HCT116 (cell line): ENCODE measurements at regions not wholly inside any gene's neighbourhood (a gene's known extent, or its start where the extent isn't known, plus 50 kb on each side); places are given as distances from the start of the nearest gene placed in this dataset.

Experiments used
- ATAC-seq: fragments of 200-7000 bp; cut with Tn5 transposase; 2 replicates; pipeline ENCODE4 v1.9.1; 2020; ENCODE audit warnings: mild to moderate bottlenecking, moderate library complexity
- BruUV-seq: library from RNA; stranded (reverse); fragments of 400-500 nt; replicated peaks from 2 replicates; lab custom pipeline; 2021; lab: Mats Ljungman, UMichigan
- CTCF ChIA-PET: fragments of 300-600 bp; sonication (Branson Sonifier 250); formaldehyde crosslinking; loops from one replicate; lab custom pipeline; 2021; ENCODE audit warnings: antibody characterized with exemption; lab: Charles Lee
- POLR2A ChIA-PET: fragments of 300-600, 350-600 bp; sonication (Branson Sonifier 250); formaldehyde crosslinking; loops from one replicate; lab custom pipeline; 2021; ENCODE audit warnings: antibody characterized with exemption; lab: Charles Lee
- RAD21 ChIA-PET, 2 experiments: fragments of 300-600 bp; sonication (Branson Sonifier 250); formaldehyde crosslinking; loops; one replicate each; lab custom pipeline; 2023; ENCODE audit warnings: low total read pairs in 2 of 2; ENCODE audit not compliant: uncharacterized antibody in 2 of 2, unreplicated experiment in 2 of 2, low non-redundant PET in 1 of 2; lab: Charles Lee
- DNase-seq: peaks from one replicate; pipeline ENCODE4 v3.0.0-alpha.2; 2010; ENCODE audit warnings: low read depth, low spot score
- H2AFZ ChIP-seq: fragments of 200-600 bp; shearing (Covaris generic), sonication (generic); 2 replicates; pipeline ENCODE4 v1.6.1; 2017; ENCODE audit warnings: low read depth, mixed run types, mixed read lengths, antibody characterized with exemption, low read length; ENCODE audit not compliant: poor library complexity, severe bottlenecking
- H3K27ac ChIP-seq: 2 replicates; pipeline ENCODE4 v1.5.1; 2012; ENCODE audit warnings: low read depth, low read length
- H3K27me3 ChIP-seq: fragments of 200-600 bp; sonication (generic); 2 replicates; pipeline ENCODE4 v1.6.1; 2016; ENCODE audit warnings: mixed run types, low read length, mixed read lengths; ENCODE audit not compliant: insufficient read depth
- H3K36me3 ChIP-seq, 2 experiments: fragments of 200-500 bp in 1 of 2; fragments of 200-600 bp in 1 of 2; sonication (Bioruptor generic) in 1 of 2; sonication (generic) in 1 of 2; 2 replicates each; pipeline versions ENCODE4 v1.5.1 to v1.6.1; 2014 to 2016; ENCODE audit warnings: low read length in 2 of 2, inconsistent platforms in 1 of 2, mixed read lengths in 1 of 2, mixed run types in 1 of 2; ENCODE audit not compliant: insufficient read depth in 2 of 2, control insufficient read depth in 1 of 2
- H3K4me1 ChIP-seq, 2 experiments: fragments of 200-600 bp in 1 of 2; sonication (generic) in 1 of 2; 2 replicates each; pipeline versions ENCODE4 v1.5.1 to v1.6.1; 2012 to 2017; ENCODE audit warnings: low read length in 2 of 2, inconsistent platforms in 1 of 2, mild to moderate bottlenecking in 1 of 2, mixed read lengths in 1 of 2, mixed run types in 1 of 2, moderate library complexity in 1 of 2; ENCODE audit not compliant: insufficient read depth in 2 of 2, control insufficient read depth in 1 of 2
- H3K4me2 ChIP-seq: fragments of 200-600 bp; sonication (generic); 2 replicates; pipeline ENCODE4 v1.6.1; 2017; ENCODE audit warnings: mixed run types, low read length, mixed read lengths
- H3K4me3 ChIP-seq, 2 experiments: fragments of 200-600 bp in 1 of 2; sonication (generic) in 1 of 2; replicated peaks in 1 of 2; 2 replicates each; pipeline ENCODE4 v1.5.1; 2011 to 2016; ENCODE audit warnings: low read length in 2 of 2, control low read depth in 1 of 2, low read depth in 1 of 2, mild to moderate bottlenecking in 1 of 2, mixed read lengths in 1 of 2, mixed run types in 1 of 2
- H3K79me2 ChIP-seq: fragments of 200-600 bp; sonication (generic); 2 replicates; pipeline ENCODE4 v1.6.1; 2017; ENCODE audit warnings: mild to moderate bottlenecking, mixed run types, low read length, moderate library complexity, mixed read lengths; ENCODE audit not compliant: insufficient read depth
- H3K9ac ChIP-seq: fragments of 200-600 bp; sonication (generic); 2 replicates; pipeline ENCODE4 v1.6.1; 2016; ENCODE audit warnings: low read length, mixed read lengths
- H3K9me2 ChIP-seq: fragments of 200-600 bp; sonication (generic), shearing (Covaris generic); 2 replicates; pipeline ENCODE4 v1.6.1; 2017; ENCODE audit warnings: mixed run types, mild to moderate bottlenecking, moderate library complexity; ENCODE audit not compliant: insufficient read depth
- H3K9me3 ChIP-seq, 2 experiments: fragments of 200-500 bp in 1 of 2; fragments of 200-600 bp in 1 of 2; sonication (Bioruptor generic) in 1 of 2; sonication (generic) in 1 of 2; 2 replicates each; pipeline ENCODE4 v1.6.1; 2014 to 2017; ENCODE audit warnings: low read length in 2 of 2, mixed read lengths in 2 of 2, inconsistent platforms in 1 of 2, low read depth in 1 of 2, mild to moderate bottlenecking in 1 of 2, mixed run types in 1 of 2, moderate library complexity in 1 of 2; ENCODE audit not compliant: control insufficient read depth in 1 of 2, insufficient read depth in 1 of 2
- H4K20me1 ChIP-seq: fragments of 200-600 bp; sonication (generic), shearing (Covaris generic); 2 replicates; pipeline ENCODE4 v1.6.1; 2017; ENCODE audit warnings: mixed run types, mild to moderate bottlenecking, moderate library complexity; ENCODE audit not compliant: insufficient read depth
- ATF3 ChIP-seq: IDR thresholded peaks from 2 replicates; pipeline ENCODE4 v1.6.1; 2012
- CTCF ChIP-seq, 3 experiments: fragments of 200-600 bp in 1 of 3; sonication (generic) in 1 of 3; IDR thresholded peaks in 2 of 3; conservative IDR thresholded peaks in 1 of 3; 2 replicates each; pipeline ENCODE4 v1.5.1; 2012 to 2017; ENCODE audit warnings: low read depth in 2 of 3, low read length in 2 of 3, antibody characterized with exemption in 1 of 3, borderline replicate concordance in 1 of 3, control low read depth in 1 of 3, mild to moderate bottlenecking in 1 of 3, mixed read lengths in 1 of 3, mixed run types in 1 of 3, moderate library complexity in 1 of 3; ENCODE audit not compliant: insufficient read depth in 1 of 3
- ELF1 ChIP-seq: IDR thresholded peaks from 2 replicates; pipeline ENCODE4 v1.6.1; 2012; ENCODE audit warnings: low read depth, borderline replicate concordance
- EZH2 ChIP-seq: fragments of 200-600 bp; sonication (generic); IDR thresholded peaks from 2 replicates; pipeline ENCODE4 v1.6.1; 2017; ENCODE audit warnings: antibody characterized with exemption, mixed run types
- EZH2phosphoT487 ChIP-seq: fragments of 200-600 bp; IDR thresholded peaks from 2 replicates; pipeline ENCODE4 v1.6.1; 2018; ENCODE audit warnings: antibody characterized with exemption, borderline replicate concordance
- MAX ChIP-seq: IDR thresholded peaks from 2 replicates; pipeline ENCODE4 v1.6.1; 2012
- RAD21 ChIP-seq: IDR thresholded peaks from 2 replicates; pipeline ENCODE4 v1.6.1; 2012; ENCODE audit warnings: low read depth, mild to moderate bottlenecking
- ZBTB33 ChIP-seq: IDR thresholded peaks from 2 replicates; pipeline ENCODE4 v1.6.1; 2011; ENCODE audit warnings: mild to moderate bottlenecking, low read length, moderate library complexity; ENCODE audit not compliant: insufficient replicate concordance; ENCODE audit errors: extremely low read depth
- intact Hi-C: fragments of 100-400 bp; cut with micrococcal nuclease; formaldehyde crosslinking; loops from 2 replicates; pipeline ENCODE4 v1.10.0; 2022

GRCh38 chr10:111916011-111916410 lies 267.6 kb downstream of the GPAM start:
- intact Hi-C loops: no loop called here
- Histone ChIP-seq H4K20me1 (no peaks in the 10 kb centered on the region), H3K79me2 (no peaks in the 10 kb centered on the region), H3K9ac (no peak overlapping the region), H2AFZ (no peak overlapping the region), H3K27me3 (peaks cover 50% of the 10 kb centered on the region), H3K4me1 (no peaks in the 10 kb centered on the region), H3K27ac (no peak overlapping the region), H3K9me3 (no peaks in the 10 kb centered on the region), H3K9me2 (no peaks in the 10 kb centered on the region), H3K4me2 (no peak overlapping the region), H3K4me3 (no peak overlapping the region), H3K36me3 (no peaks in the 10 kb centered on the region)
- CTCF ChIA-PET: no interaction called here
- ATAC-seq (no peak), DNase-seq (no peak)
- TF ChIP-seq ZBTB33 (no peak), RAD21 (no peak), ATF3 (no peak), ELF1 (no peak), MAX (no peak), EZH2phosphoT487 (no peak), CTCF (IDR thresholded peaks at IDR 0.05 in 2 of 3, conservative IDR thresholded peaks at IDR 0.05 in 1 of 3; ENCODE audit: borderline replicate concordance in 1 of 3, insufficient read depth in 1 of 3, low read depth in 2 of 3, low read length in 2 of 3) (no peak), EZH2 (no peak)
- POLR2A ChIA-PET: no interaction called here
- RAD21 ChIA-PET: no interaction called here
- no TSS peak for BruUV-seq
